ENCODE measurements at regions not wholly inside any gene's neighbourhood (a gene's known extent, or its start where the extent isn't known, plus 50 kb on each side); places are given as distances from the start of the nearest gene placed in this dataset.

DNA sequence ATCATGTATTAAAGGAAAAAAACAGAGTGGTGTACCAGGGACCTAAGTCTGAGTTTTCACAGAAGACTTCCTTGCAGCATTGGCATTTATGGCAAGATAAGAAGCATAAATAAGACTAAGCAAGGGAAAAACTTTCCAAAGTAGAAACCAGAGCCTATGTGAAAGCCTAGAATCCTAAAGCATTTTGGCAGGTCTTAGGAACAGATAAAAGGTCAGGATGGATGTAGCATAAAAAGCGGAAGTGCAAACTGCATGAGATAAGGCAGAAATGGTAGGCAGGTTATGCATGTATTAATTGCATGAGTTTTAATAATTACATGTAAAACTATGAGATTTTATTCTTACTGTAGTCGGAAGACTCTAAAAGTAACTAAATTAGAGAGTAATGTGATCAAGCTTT lies 596.5 kb downstream of the SUCLG1 start:
- no peak overlapping the region for H3K4me3 ChIP-seq
- WGBS: 92% methylated on average over 2 of the region's 2 CpGs
- no peaks in the 10 kb centered on the region for H3K4me1 ChIP-seq
- no peak for DNase-seq (ENCODE audit: low spot score in 2 of 2)
- no peaks in the 10 kb centered on the region for H3K27me3 ChIP-seq
- H3K36me3 ChIP-seq: no peaks in the 10 kb centered on the region
- TF ChIP-seq POLR2A (IDR thresholded peaks at IDR 0.05) (no peak), POLR2AphosphoS5 (IDR thresholded peaks at IDR 0.05) (no peak), EP300 (IDR thresholded peaks at IDR 0.05) (no peak)
- TF ChIP-seq, protein P1, sequence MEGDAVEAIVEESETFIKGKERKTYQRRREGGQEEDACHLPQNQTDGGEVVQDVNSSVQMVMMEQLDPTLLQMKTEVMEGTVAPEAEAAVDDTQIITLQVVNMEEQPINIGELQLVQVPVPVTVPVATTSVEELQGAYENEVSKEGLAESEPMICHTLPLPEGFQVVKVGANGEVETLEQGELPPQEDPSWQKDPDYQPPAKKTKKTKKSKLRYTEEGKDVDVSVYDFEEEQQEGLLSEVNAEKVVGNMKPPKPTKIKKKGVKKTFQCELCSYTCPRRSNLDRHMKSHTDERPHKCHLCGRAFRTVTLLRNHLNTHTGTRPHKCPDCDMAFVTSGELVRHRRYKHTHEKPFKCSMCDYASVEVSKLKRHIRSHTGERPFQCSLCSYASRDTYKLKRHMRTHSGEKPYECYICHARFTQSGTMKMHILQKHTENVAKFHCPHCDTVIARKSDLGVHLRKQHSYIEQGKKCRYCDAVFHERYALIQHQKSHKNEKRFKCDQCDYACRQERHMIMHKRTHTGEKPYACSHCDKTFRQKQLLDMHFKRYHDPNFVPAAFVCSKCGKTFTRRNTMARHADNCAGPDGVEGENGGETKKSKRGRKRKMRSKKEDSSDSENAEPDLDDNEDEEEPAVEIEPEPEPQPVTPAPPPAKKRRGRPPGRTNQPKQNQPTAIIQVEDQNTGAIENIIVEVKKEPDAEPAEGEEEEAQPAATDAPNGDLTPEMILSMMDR (IDR thresholded peaks at IDR 0.05): no peak
- H3K27ac ChIP-seq: no peak overlapping the region
- H3K9me3 ChIP-seq: no peaks in the 10 kb centered on the region

DNA sequence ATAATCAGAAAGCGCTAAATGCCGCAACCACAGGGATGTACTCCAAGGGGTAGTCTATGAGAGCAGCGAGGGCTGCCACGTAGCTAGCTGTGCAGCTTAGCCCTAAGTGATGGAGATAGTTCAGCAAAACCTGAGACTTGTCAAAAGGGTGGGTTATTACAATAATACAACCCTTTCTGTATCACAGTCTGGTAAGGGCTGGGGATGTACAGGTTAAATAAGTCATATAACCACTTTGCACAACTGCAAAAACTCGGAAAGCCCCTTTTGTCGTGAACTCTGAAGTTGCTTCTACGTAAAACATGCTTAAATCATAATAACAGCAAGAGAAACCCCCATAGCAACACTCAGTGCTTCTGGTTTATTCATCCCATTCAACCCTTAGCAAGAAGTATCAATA lies 598.8 kb downstream of the SUCLG1 start:
- no peak for DNase-seq (ENCODE audit: low spot score in 2 of 2)
- Histone ChIP-seq H3K4me3 (no peak overlapping the region), H3K27ac (no peak overlapping the region), H3K4me1 (no peaks in the 10 kb centered on the region), H3K27me3 (no peaks in the 10 kb centered on the region), H3K36me3 (no peaks in the 10 kb centered on the region), H3K9me3 (no peaks in the 10 kb centered on the region)
- TF ChIP-seq EP300 (IDR thresholded peaks at IDR 0.05) (no peak), POLR2A (IDR thresholded peaks at IDR 0.05) (no peak), POLR2AphosphoS5 (IDR thresholded peaks at IDR 0.05) (no peak)
- TF ChIP-seq, protein P1 (IDR thresholded peaks at IDR 0.05): no peak
- 69% methylated on average over 7 of the region's 7 CpGs for WGBS

- 78% methylated on average over 1 of the region's 1 CpG for WGBS
- no peaks in the 10 kb centered on the region for H3K9me3 ChIP-seq
- no peak overlapping the region for H3K27ac ChIP-seq
- no peaks in the 10 kb centered on the region for H3K4me1 ChIP-seq
- DNase-seq (ENCODE audit: low spot score in 2 of 2): no peak
- no peaks in the 10 kb centered on the region for H3K27me3 ChIP-seq
- no peaks in the 10 kb centered on the region for H3K36me3 ChIP-seq
- no peak overlapping the region for H3K4me3 ChIP-seq
- TF ChIP-seq EP300 (IDR thresholded peaks at IDR 0.05): no peak
- no peak for TF ChIP-seq POLR2AphosphoS5 (IDR thresholded peaks at IDR 0.05)
- TF ChIP-seq, protein P1 (IDR thresholded peaks at IDR 0.05): no peak
- TF ChIP-seq POLR2A (IDR thresholded peaks at IDR 0.05): no peak
Observed at GRCh38 chr2:83859553-83859952, 599.5 kb downstream of the SUCLG1 start.

GRCh38 chr2:83851066-83851465 lies 608.0 kb downstream of the SUCLG1 start:
- Histone ChIP-seq H3K9me3 (peaks cover 2% of the 10 kb centered on the region), H3K4me3 (no peak overlapping the region), H3K27ac (no peak overlapping the region), H3K27me3 (no peaks in the 10 kb centered on the region), H3K36me3 (no peaks in the 10 kb centered on the region), H3K4me1 (no peaks in the 10 kb centered on the region)
- DNase-seq (ENCODE audit: low spot score in 2 of 2): no peak
- TF ChIP-seq POLR2A (IDR thresholded peaks at IDR 0.05): no peak
- TF ChIP-seq, protein P1 (IDR thresholded peaks at IDR 0.05): no peak
- TF ChIP-seq EP300 (IDR thresholded peaks at IDR 0.05): no peak
- TF ChIP-seq POLR2AphosphoS5 (IDR thresholded peaks at IDR 0.05): no peak
- 58% methylated on average over 5 of the region's 5 CpGs for WGBS

GRCh38 chr2:83850071-83850725 lies 608.9 kb downstream of the SUCLG1 start:
- WGBS: 50% methylated on average over 3 of the region's 3 CpGs
- TF ChIP-seq POLR2AphosphoS5 (IDR thresholded peaks at IDR 0.05) (no peak), POLR2A (IDR thresholded peaks at IDR 0.05) (no peak), EP300 (IDR thresholded peaks at IDR 0.05) (no peak)
- TF ChIP-seq, protein P1 (IDR thresholded peaks at IDR 0.05): no peak
- Histone ChIP-seq H3K27ac (no peak overlapping the region), H3K27me3 (no peaks in the 10 kb centered on the region), H3K9me3 (peaks cover 2% of the 10 kb centered on the region), H3K36me3 (no peaks in the 10 kb centered on the region), H3K4me3 (no peak overlapping the region), H3K4me1 (no peaks in the 10 kb centered on the region)
- DNase-seq (ENCODE audit: low spot score in 2 of 2): no peak
